Small intestine (tissue), 7 donors: ENCODE measurements at regions not wholly inside any gene's neighbourhood (a gene's known extent, or its start where the extent isn't known, plus 50 kb on each side); places are given as distances from the start of the nearest gene placed in this dataset.

Experiments
- DNase-seq, 2 donors: peaks; one replicate each; pipeline versions ENCODE4 v3.0.0 to v3.0.0-alpha.2; 2013
- FAIRE-seq: peaks from 2 replicates; lab custom pipeline; 2012; peaks lifted over from hg19 to GRCh38; lab: Jason Lieb, UNC
- H3K27ac ChIP-seq, 3 donors: one replicate each; pipeline ENCODE4 v1.5.1; 2013; ENCODE audit warnings: low read length in 2 of 3, mild to moderate bottlenecking in 2 of 3, control low read depth in 1 of 3, inconsistent platforms in 1 of 3, low read depth in 1 of 3, moderate library complexity in 1 of 3
- H3K27me3 ChIP-seq, 3 donors: one replicate each; pipeline ENCODE4 v1.6.1; 2013; ENCODE audit warnings: low read length in 3 of 3, inconsistent platforms in 1 of 3; ENCODE audit not compliant: control insufficient read depth in 3 of 3, insufficient read depth in 3 of 3
- H3K36me3 ChIP-seq, 3 donors: one replicate each; pipeline ENCODE4 v1.6.1; 2013; ENCODE audit warnings: low read length in 3 of 3, inconsistent platforms in 1 of 3, low read depth in 1 of 3, mild to moderate bottlenecking in 1 of 3, moderate library complexity in 1 of 3; ENCODE audit not compliant: control insufficient read depth in 3 of 3, insufficient read depth in 2 of 3
- H3K4me1 ChIP-seq, 3 donors: one replicate each; pipeline ENCODE4 v1.6.1; 2013; ENCODE audit warnings: low read length in 2 of 3, inconsistent platforms in 1 of 3, low read depth in 1 of 3, mild to moderate bottlenecking in 1 of 3, moderate library complexity in 1 of 3; ENCODE audit not compliant: control insufficient read depth in 3 of 3, insufficient read depth in 2 of 3
- H3K4me3 ChIP-seq, 3 donors: one replicate each; pipeline ENCODE4 v1.5.1; 2013; ENCODE audit warnings: low read length in 3 of 3, control low read depth in 1 of 3, inconsistent platforms in 1 of 3, low read depth in 1 of 3, mild to moderate bottlenecking in 1 of 3, moderate library complexity in 1 of 3
- H3K9me3 ChIP-seq, 2 donors: one replicate each; pipeline ENCODE4 v1.6.1; 2013; ENCODE audit warnings: low read depth in 1 of 2, low read length in 1 of 2; ENCODE audit not compliant: control insufficient read depth in 2 of 2, insufficient read depth in 1 of 2
- WGBS, 3 donors: extraction: QIAGEN DNeasy Blood & Tissue Kit; methylation state at CpG; one replicate each; pipeline ENCODE4 v1.1.7; 2013; 5-methylcytosine and 5-hydroxymethylcytosine counted together
- donor health status: healthy with polysubstance abuse.
- donor health status: control.
- donor health status: control.
- donor health status: Bipolar disorder and iron deficiency.
- donor health status: healthy.

- FAIRE-seq (no peak), DNase-seq (no peak)
- no peaks in the 10 kb centered on the region for H3K4me1 ChIP-seq
- peaks cover 0 to 13% (median 0%) of the 10 kb centered on the region in 3 donors for H3K27me3 ChIP-seq
- WGBS, 3 donors = 58 to 66% (median 58%) methylated on average over 9 of the region's 9 CpGs
- H3K4me3 ChIP-seq = no peak overlapping the region
- H3K36me3 ChIP-seq = no peaks in the 10 kb centered on the region
- no peak overlapping the region for H3K27ac ChIP-seq
- no peaks in the 10 kb centered on the region for H3K9me3 ChIP-seq
These were observed 63.6 kb upstream of the CTTNBP2NL start for GRCh38 chr1:112332176-112333150.

- Histone ChIP-seq H3K4me1 (no peaks in the 10 kb centered on the region), H3K36me3 (no peaks in the 10 kb centered on the region), H3K9me3 (no peaks in the 10 kb centered on the region), H3K27me3 (peaks cover 0 to 10% (median 0%) of the 10 kb centered on the region in 3 donors), H3K27ac (no peak overlapping the region), H3K4me3 (no peak overlapping the region)
- FAIRE-seq = no peak
- 80 to 90% (median 88%) methylated on average over 3 of the region's 3 CpGs for WGBS, 3 donors
- no peak for DNase-seq
These were observed 60.7 kb upstream of the CTTNBP2NL start for GRCh38 chr1:112335351-112335750.

GRCh38 chr1:112337028-112337531 is 58.9 kb upstream of the CTTNBP2NL start:
- no peak overlapping the region for H3K27ac ChIP-seq
- no peaks in the 10 kb centered on the region for H3K36me3 ChIP-seq
- peaks cover 0 to 10% (median 0%) of the 10 kb centered on the region in 3 donors for H3K27me3 ChIP-seq
- 38 to 52% (median 43%) methylated on average over 13 of the region's 13 CpGs for WGBS, 3 donors
- no peak overlapping the region for H3K4me3 ChIP-seq
- no peak for FAIRE-seq
- peak; percentile 18 to 19 for DNase-seq
- no peaks in the 10 kb centered on the region for H3K9me3 ChIP-seq
- no peaks in the 10 kb centered on the region for H3K4me1 ChIP-seq

- Histone ChIP-seq H3K9me3 (no peaks in the 10 kb centered on the region), H3K4me1 (no peaks in the 10 kb centered on the region), H3K36me3 (no peaks in the 10 kb centered on the region), H3K27ac (no peak overlapping the region), H3K27me3 (peaks cover 0 to 8% (median 0%) of the 10 kb centered on the region in 3 donors), H3K4me3 (no peak overlapping the region)
- 80 to 91% (median 90%) methylated on average over 4 of the region's 4 CpGs for WGBS, 3 donors
- FAIRE-seq (no peak), DNase-seq (no peak)
These were observed 54.0 kb upstream of the CTTNBP2NL start for GRCh38 chr1:112341986-112342385.

- WGBS, 3 donors = 32 to 35% (median 34%) methylated on average over 3 of the region's 3 CpGs
- peaks cover 0 to 4% (median 0%) of the 10 kb centered on the region in 3 donors for H3K27me3 ChIP-seq
- no peak overlapping the region for H3K27ac ChIP-seq
- H3K9me3 ChIP-seq = no peaks in the 10 kb centered on the region
- H3K4me3 ChIP-seq = no peak overlapping the region
- no peaks in the 10 kb centered on the region for H3K36me3 ChIP-seq
- DNase-seq (no peak), FAIRE-seq (no peak)
- no peaks in the 10 kb centered on the region for H3K4me1 ChIP-seq
These were observed 53.5 kb upstream of the CTTNBP2NL start for GRCh38 chr1:112342558-112342957.

GRCh38 chr1:112344754-112345423 is 51.1 kb upstream of the CTTNBP2NL start:
- 50 to 55% (median 54%) methylated on average over 7 of the region's 7 CpGs for WGBS, 3 donors
- Histone ChIP-seq H3K4me1 (no peaks in the 10 kb centered on the region), H3K9me3 (no peaks in the 10 kb centered on the region), H3K36me3 (no peaks in the 10 kb centered on the region), H3K27me3 (peaks cover 0 to 4% (median 0%) of the 10 kb centered on the region in 3 donors), H3K4me3 (no peak overlapping the region), H3K27ac (no peak overlapping the region)
- DNase-seq (no peak), FAIRE-seq (no peak)
